CD1c-positive myeloid dendritic cell (primary cell): ENCODE measurements at regions not wholly inside any gene's neighbourhood (a gene's known extent, or its start where the extent isn't known, plus 50 kb on each side); places are given as distances from the start of the nearest gene placed in this dataset.
"Not testable (repeated sequence)": the region's sequence is repeated elsewhere in the genome, so short reads cannot be mapped to it uniquely, and the experiment has no call there.

Experiments
- DNase-seq: peaks from one replicate; pipeline ENCODE4 v3.0.0-alpha.2; 2016; ENCODE audit errors: extremely low spot score

DNA sequence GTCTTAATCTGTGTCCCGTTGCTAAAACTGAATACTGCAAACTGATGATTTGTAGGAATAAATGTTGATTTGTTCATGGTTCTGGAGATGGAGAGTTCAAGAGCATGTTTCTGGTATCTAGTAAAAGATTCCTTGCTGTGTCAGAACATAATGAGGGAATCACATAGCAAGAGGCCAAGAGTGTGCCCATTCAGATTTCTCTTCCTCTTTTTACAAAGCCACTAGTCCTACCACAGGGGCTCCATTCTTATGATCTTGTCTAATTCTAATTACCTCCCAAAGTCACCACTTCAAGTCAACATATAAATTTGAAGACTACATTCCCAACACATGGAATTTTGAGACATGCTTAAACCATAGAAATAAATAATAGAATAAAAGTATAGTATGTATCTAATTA is 608.8 kb upstream of the EPHA5 start:
- DNase-seq: no peak

DNA sequence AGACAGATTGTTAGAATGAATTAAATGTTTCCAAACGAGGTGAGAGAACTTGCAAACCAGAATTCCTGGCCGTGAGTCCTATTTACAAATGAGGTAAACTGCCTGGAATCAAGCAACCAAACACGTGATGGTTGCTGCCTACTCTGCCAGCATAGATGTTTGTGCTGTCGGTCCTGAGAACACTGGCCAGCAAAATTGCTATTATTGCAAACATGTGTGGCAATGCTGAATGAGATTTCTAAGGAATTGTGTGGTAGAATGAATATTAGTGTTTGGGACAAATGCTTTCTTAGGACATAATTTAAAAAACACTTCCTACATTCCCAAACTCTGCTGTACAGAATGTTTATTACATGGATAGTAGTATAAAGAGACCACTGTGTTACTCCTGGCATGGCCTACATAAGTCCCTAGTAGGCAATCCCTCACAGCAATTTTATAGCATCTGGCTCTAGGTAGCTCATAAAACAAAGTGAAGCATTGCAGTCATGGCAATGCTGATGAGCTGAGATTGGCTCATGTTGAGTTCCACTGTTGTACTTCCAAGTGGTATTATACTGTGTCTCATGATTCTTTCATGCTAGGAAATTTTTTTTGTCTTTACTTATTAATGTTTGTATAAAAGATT is 605.2 kb upstream of the EPHA5 start:
- no peak for DNase-seq

DNA sequence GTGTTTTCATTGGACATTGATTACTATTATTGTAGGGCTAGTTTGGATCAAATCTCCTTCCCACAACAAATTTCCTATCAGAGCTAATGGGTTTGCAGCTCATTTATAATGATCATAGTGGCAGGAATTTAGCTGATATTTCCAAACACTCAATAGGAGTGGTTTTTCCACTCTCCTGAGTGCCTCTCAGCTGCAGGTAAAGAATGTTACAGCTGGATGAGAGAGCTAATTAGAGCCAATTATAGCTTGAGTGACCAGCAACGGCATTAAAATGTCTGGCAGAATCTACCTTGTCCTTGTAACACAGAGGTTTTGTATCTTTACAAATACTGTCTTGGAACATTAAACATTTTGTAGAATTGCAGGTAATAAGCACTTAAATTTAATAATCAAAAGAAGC is 602.8 kb upstream of the EPHA5 start:
- DNase-seq: no peak

GRCh38 chr4:66270356-66270755 is 600.1 kb upstream of the EPHA5 start:
- DNase-seq: not testable (repeated sequence)

DNA sequence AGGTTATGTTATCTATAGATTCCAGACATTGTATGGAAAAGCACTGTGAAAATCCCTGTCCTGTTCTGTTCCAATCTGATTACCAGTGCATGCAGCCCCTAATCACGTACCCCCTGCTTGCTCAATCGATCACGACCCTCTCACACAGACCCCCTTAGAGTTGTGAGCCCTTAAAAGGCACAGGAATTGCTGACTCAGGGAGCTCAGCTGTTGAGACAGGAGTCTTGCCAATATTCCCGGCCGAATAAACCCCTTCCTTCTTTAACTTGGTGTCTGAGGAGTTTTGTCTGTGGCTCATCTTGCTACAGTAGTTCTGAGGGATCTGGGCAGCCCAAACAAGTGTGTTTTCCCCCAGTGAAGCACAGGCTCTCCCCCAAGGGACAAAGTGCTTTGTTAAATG is 596.3 kb upstream of the EPHA5 start:
- DNase-seq: not testable (repeated sequence)

GRCh38 chr4:66266035-66266434 is 595.7 kb upstream of the EPHA5 start:
- DNase-seq: no peak

GRCh38 chr4:66252291-66252690 is 582.0 kb upstream of the EPHA5 start:
- DNase-seq: no peak

- no peak for DNase-seq
Observed at GRCh38 chr4:66246643-66247042, 576.4 kb upstream of the EPHA5 start.

DNA sequence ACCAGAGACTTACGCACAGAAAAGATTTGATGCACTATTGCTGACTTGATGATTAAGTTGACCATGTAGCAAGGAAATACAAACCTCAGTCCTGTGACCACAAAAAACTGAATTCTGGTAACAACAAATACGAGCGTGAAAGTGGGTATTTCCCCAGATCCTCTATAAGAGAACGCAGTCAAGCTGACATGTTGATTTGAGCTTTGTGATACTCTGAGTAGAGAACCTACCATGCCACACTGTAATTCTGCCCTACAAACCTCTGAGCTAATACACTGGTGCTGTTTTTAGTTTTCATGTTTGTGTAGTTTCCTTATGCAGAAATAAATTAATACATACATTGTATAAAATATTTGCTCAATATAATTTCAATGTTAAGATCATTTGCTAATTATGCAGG is 565.6 kb upstream of the EPHA5 start:
- DNase-seq: no peak

GRCh38 chr4:66229885-66230284 is 559.6 kb upstream of the EPHA5 start:
- no peak for DNase-seq

GRCh38 chr4:66225539-66225938 is 555.2 kb upstream of the EPHA5 start:
- no peak for DNase-seq

GRCh38 chr4:66223068-66223703 is 552.9 kb upstream of the EPHA5 start:
- no peak for DNase-seq

GRCh38 chr4:66219401-66219800 is 549.1 kb upstream of the EPHA5 start:
- no peak for DNase-seq

GRCh38 chr4:66216252-66216651 is 546.0 kb upstream of the EPHA5 start:
- no peak for DNase-seq

- no peak for DNase-seq
Observed at GRCh38 chr4:66212489-66212888, 542.2 kb upstream of the EPHA5 start.

DNA sequence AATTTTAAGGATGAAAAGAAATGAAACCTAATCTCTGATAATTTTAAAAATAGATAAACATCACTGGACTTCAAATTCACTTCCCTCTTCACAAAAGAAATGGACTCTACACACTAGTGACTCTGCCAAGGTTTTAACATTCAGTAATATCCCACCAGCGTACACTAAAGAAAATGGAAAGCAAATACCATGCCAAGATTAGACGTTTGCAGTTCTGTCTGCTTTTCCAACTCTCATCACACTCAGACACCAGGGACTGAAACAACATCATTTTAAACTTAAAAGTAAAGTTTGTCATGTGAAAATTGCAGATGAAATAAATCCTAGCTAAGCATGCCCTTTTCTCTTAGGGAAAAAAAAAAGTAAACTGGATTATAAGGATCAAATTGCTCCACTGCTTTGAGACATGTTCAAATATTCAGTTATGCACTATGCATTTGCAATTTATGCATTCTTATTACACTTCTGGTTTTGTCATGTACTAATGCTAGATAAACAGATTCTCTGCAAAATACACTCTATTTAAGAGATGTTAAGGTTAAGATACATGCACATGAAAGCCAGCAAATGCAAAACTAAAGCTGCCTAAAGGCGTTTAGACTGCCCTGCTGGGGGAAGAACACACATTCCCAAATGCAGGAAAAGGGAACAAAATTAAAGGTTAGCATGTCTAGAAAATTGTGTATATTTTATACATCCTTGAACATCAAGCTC is 534.4 kb upstream of the EPHA5 start:
- DNase-seq: no peak

DNA sequence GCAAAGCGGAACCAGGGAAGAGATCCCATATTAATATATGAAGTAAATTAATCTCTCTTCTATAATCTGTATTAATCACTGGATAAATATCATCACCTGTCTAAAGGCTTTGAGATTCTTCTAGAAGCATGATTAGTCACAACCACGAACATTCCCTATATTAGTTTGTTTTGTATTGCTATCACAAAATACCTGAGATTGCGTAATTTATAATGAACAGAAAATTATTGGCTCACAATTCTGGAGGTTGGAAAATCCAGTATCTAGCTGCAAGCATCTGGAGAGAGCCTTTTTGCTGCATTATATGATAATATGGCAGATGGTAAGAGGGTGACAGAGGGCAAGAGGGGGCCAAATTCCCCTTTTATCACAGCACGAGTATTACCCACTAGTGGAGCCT is 532.6 kb upstream of the EPHA5 start:
- DNase-seq: no peak

DNA sequence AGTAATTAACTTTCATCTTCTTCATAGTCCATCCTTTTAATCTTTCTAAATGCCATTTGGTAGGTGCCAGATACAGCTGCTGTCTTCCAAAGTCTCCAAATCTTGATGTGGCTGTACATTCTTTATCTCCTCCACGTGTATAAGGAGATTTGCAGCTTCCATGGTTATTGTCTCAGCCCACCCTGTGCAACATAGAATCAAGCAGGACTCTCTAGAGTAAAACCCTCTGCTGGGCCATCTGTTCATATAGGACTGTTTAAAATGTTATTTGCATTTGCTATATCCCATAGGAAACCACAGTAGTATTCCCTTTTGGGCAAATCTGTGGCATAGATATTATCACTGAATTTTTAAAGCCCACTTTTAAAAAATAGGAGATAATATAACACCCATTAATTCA is 527.2 kb upstream of the EPHA5 start:
- DNase-seq: no peak

GRCh38 chr4:66193487-66193886 is 523.2 kb upstream of the EPHA5 start:
- DNase-seq: no peak

DNA sequence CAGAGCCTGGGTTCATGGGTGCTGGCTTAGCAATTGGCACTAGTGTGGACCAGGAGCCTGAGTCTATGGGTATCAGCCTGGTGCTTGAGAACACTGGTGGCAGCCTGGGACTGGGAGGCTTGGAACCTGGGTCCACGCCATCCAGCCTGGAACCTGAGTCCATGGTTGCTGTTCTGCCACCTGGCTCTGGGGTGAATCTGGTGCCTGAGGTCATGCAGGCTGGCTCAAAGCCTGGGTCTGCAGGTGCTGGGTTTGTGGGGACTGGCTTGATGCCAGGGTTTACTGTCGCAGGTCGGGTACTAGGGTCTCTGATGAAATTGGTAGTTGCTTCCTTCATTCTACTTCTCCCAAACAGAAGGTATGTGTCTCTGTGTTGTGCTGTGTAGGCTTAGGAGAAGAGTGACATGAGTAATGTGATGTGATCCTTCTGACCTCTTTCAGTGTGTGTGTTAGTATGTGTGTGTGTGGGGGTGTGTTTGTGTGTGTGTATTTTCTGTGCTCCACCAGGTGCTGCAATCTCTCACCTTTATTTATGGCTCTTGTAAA is 517.0 kb upstream of the EPHA5 start:
- no peak for DNase-seq

GRCh38 chr4:66186095-66186494 is 515.8 kb upstream of the EPHA5 start:
- DNase-seq: no peak

- no peak for DNase-seq
Observed at GRCh38 chr4:66182636-66183035, 512.3 kb upstream of the EPHA5 start.

GRCh38 chr4:66178906-66179305 is 508.6 kb upstream of the EPHA5 start:
- DNase-seq: no peak
